Stimulated activated CD8-positive, alpha-beta memory T cell treated with anti-CD3 and anti-CD28 coated beads, Interleukin-7, amount 100 ng/mL, for 1 hour (primary cell): ENCODE measurements at regions not wholly inside any gene's neighbourhood (a gene's known extent, or its start where the extent isn't known, plus 50 kb on each side); places are given as distances from the start of the nearest gene placed in this dataset.

Source experiments
- DNase-seq, 2 donors: peaks; one replicate each; pipeline ENCODE4 v3.0.0-alpha.2; 2020; ENCODE audit warnings: low read depth in 2 of 2

- no peak for DNase-seq
Measured at GRCh38 chr4:18973296-18973695, 951.7 kb upstream of the LCORL start.

GRCh38 chr4:18961879-18962278 lies 940.3 kb upstream of the LCORL start:
- DNase-seq = no peak

- DNase-seq = no peak
Measured at GRCh38 chr4:18961266-18961665, 939.7 kb upstream of the LCORL start.

GRCh38 chr4:18957716-18958115 lies 936.2 kb upstream of the LCORL start:
- DNase-seq = no peak

GRCh38 chr4:18954538-18954937 lies 933.0 kb upstream of the LCORL start:
- DNase-seq = no peak

GRCh38 chr4:18953613-18954012 lies 932.1 kb upstream of the LCORL start:
- DNase-seq = no peak

GRCh38 chr4:18945464-18945863 lies 923.9 kb upstream of the LCORL start:
- no peak for DNase-seq

GRCh38 chr4:18942874-18943273 lies 921.3 kb upstream of the LCORL start:
- no peak for DNase-seq

GRCh38 chr4:18938343-18939099 lies 917.0 kb upstream of the LCORL start:
- DNase-seq = no peak

GRCh38 chr4:18937746-18938145 lies 916.2 kb upstream of the LCORL start:
- no peak for DNase-seq

GRCh38 chr4:18937080-18937479 lies 915.5 kb upstream of the LCORL start:
- DNase-seq = no peak

GRCh38 chr4:18935659-18936345 lies 914.2 kb upstream of the LCORL start:
- no peak for DNase-seq

GRCh38 chr4:18934197-18934596 lies 912.6 kb upstream of the LCORL start:
- DNase-seq = no peak

GRCh38 chr4:18932730-18933339 lies 911.3 kb upstream of the LCORL start:
- no peak for DNase-seq

- no peak for DNase-seq
Measured at GRCh38 chr4:18931643-18932377, 910.3 kb upstream of the LCORL start.

GRCh38 chr4:18930487-18930886 lies 908.9 kb upstream of the LCORL start:
- no peak for DNase-seq

GRCh38 chr4:18923496-18924161 lies 902.1 kb upstream of the LCORL start:
- DNase-seq = no peak

- DNase-seq = no peak
Measured at GRCh38 chr4:18917689-18918088, 896.1 kb upstream of the LCORL start.

- DNase-seq = no peak
Measured at GRCh38 chr4:18914182-18914581, 892.6 kb upstream of the LCORL start.

- DNase-seq = no peak
Measured at GRCh38 chr4:18894928-18895327, 873.4 kb upstream of the LCORL start.

- DNase-seq = no peak
Measured at GRCh38 chr4:18882468-18882867, 860.9 kb upstream of the LCORL start.

- DNase-seq = no peak
Measured at GRCh38 chr4:18881556-18881955, 860.0 kb upstream of the LCORL start.
